ENCODE measurements at regions not wholly inside any gene's neighbourhood (a gene's known extent, or its start where the extent isn't known, plus 50 kb on each side); places are given as distances from the start of the nearest gene placed in this dataset.
A peak's percentile ranks its signal among the peaks of the same experiment; 100 is the strongest.

- DNase-seq: no peak
- no peak overlapping the region for H3K4me3 ChIP-seq (replicated peaks in 1 of 3)
- no peak for TF ChIP-seq POLR2A (IDR thresholded peaks at IDR 0.05)
- TF ChIP-seq, protein P1, sequence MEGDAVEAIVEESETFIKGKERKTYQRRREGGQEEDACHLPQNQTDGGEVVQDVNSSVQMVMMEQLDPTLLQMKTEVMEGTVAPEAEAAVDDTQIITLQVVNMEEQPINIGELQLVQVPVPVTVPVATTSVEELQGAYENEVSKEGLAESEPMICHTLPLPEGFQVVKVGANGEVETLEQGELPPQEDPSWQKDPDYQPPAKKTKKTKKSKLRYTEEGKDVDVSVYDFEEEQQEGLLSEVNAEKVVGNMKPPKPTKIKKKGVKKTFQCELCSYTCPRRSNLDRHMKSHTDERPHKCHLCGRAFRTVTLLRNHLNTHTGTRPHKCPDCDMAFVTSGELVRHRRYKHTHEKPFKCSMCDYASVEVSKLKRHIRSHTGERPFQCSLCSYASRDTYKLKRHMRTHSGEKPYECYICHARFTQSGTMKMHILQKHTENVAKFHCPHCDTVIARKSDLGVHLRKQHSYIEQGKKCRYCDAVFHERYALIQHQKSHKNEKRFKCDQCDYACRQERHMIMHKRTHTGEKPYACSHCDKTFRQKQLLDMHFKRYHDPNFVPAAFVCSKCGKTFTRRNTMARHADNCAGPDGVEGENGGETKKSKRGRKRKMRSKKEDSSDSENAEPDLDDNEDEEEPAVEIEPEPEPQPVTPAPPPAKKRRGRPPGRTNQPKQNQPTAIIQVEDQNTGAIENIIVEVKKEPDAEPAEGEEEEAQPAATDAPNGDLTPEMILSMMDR (IDR thresholded peaks at IDR 0.05): no peak
- intact Hi-C loops (cut with DNase I): no loop called here
- H3K9me3 ChIP-seq: no peaks in the 10 kb centered on the region
- H3K27me3 ChIP-seq: no peaks in the 10 kb centered on the region
- H3K36me3 ChIP-seq: no peaks in the 10 kb centered on the region
- no peak overlapping the region for H3K27ac ChIP-seq
- H3K4me1 ChIP-seq: peaks cover 23 to 30% of the 10 kb centered on the region in 2 donors
- WGBS, 2 donors: 89 to 94% methylated on average over 2 of the region's 2 CpGs
Measured at GRCh38 chr1:232223183-232223708, 406.7 kb downstream of the SIPA1L2 start.

- intact Hi-C loops (cut with DNase I): no loop called here
- no peaks in the 10 kb centered on the region for H3K36me3 ChIP-seq
- no peaks in the 10 kb centered on the region for H3K27me3 ChIP-seq
- TF ChIP-seq, protein P1 (IDR thresholded peaks at IDR 0.05): no peak
- no peak for TF ChIP-seq POLR2A (IDR thresholded peaks at IDR 0.05)
- peaks cover 23 to 30% of the 10 kb centered on the region in 2 donors for H3K4me1 ChIP-seq
- WGBS, 2 donors: 91 to 100% methylated on average over 4 of the region's 4 CpGs
- DNase-seq: no peak
- H3K4me3 ChIP-seq (replicated peaks in 1 of 3): no peak overlapping the region
- peak overlapping the region in 2 of 3 donors; percentile 50 to 58 for H3K27ac ChIP-seq
- no peaks in the 10 kb centered on the region for H3K9me3 ChIP-seq
Measured at GRCh38 chr1:232222614-232223013, 407.3 kb downstream of the SIPA1L2 start.

GRCh38 chr1:232221802-232222499 is 408.0 kb downstream of the SIPA1L2 start:
- Histone ChIP-seq H3K4me1 (peaks cover 23% of the 10 kb centered on the region in 2 donors), H3K36me3 (no peaks in the 10 kb centered on the region), H3K4me3 (replicated peaks in 1 of 3) (no peak overlapping the region), H3K27ac (peak overlapping the region; percentile 50 to 64 (median 58)), H3K9me3 (no peaks in the 10 kb centered on the region), H3K27me3 (no peaks in the 10 kb centered on the region)
- peak; percentile 75 to 78 for DNase-seq
- TF ChIP-seq POLR2A (IDR thresholded peaks at IDR 0.05): no peak
- TF ChIP-seq, protein P1 (IDR thresholded peaks at IDR 0.05): no peak
- 45 to 58% methylated on average over 3 of the region's 3 CpGs for WGBS, 2 donors
- intact Hi-C loops (cut with DNase I): no loop called here

DNA sequence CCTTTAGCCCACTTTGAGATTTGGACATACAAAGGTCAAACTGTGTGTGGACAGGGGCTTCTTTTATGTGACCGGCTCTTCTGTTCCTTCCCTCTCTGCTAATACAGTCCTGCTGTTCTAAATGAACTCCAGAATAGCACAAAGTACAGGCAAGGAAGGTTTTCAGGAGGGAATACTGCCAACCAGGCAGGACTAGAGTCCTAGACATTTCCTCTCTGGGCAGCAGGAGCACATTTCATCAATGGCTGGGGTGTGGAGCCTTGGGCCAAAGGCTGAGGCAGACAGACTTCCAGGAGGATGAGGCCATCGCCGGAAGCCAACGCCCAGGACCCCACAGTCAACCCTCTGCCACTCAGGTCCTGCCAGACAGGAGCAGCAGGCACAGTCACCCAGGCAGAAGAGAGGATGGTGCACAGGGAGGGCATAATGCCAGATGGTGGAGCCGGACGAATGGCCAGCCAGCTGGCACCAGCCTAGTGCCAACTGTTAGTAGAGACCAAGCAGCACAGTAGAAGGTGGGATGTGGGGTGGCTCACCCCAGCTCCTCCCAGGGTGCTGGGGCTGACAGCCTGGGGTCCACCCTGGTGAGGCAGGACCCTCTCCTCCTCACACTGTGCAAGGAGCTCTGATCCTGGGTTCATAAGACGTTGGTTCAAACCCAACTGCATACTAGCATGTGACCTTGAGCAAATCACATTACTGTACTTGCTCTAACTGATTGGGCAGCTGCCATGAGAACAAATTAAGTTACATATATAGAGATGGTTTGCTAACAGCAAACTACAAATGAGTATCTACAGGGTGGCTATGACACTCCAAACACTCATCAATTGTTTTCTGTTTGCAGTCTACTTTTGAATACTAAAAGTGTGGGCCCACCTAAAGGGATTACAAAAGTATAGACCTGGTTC is 410.7 kb downstream of the SIPA1L2 start:
- H3K9me3 ChIP-seq: no peaks in the 10 kb centered on the region
- intact Hi-C loops (cut with DNase I): no loop called here
- H3K4me3 ChIP-seq (replicated peaks in 1 of 3): no peak overlapping the region
- H3K27ac ChIP-seq: peak overlapping the region; percentile 13 to 42 (median 39)
- peak; percentile 80 to 85 for DNase-seq
- H3K4me1 ChIP-seq: peaks cover 13 to 23% of the 10 kb centered on the region in 2 donors
- 75% methylated on average over 4 to 7 of the region's 7 CpGs for WGBS, 2 donors
- TF ChIP-seq, protein P1 (IDR thresholded peaks at IDR 0.05): no peak
- no peak for TF ChIP-seq POLR2A (IDR thresholded peaks at IDR 0.05)
- no peaks in the 10 kb centered on the region for H3K36me3 ChIP-seq
- no peaks in the 10 kb centered on the region for H3K27me3 ChIP-seq
